Ishikawa (cell line): ENCODE measurements at regions not wholly inside any gene's neighbourhood (a gene's known extent, or its start where the extent isn't known, plus 50 kb on each side); places are given as distances from the start of the nearest gene placed in this dataset.

Source experiments
- NFIC ChIP-seq: IDR thresholded peaks from 2 replicates; pipeline ENCODE4 v1.6.1; 2012
- TEAD4 ChIP-seq: IDR thresholded peaks from 2 replicates; pipeline ENCODE4 v1.6.1; 2012

GRCh38 chr7:116145245-116145852, 65.0 kb upstream of the TES start:
- TF ChIP-seq TEAD4 = no peak
- TF ChIP-seq NFIC = no peak
